Gastrocnemius medialis (tissue), 4 donors: ENCODE measurements at regions not wholly inside any gene's neighbourhood (a gene's known extent, or its start where the extent isn't known, plus 50 kb on each side); places are given as distances from the start of the nearest gene placed in this dataset.

Experiments used
- POLR2A ChIP-seq, 2 donors: fragments of 450-650 bp; IDR thresholded peaks; one replicate each; pipeline ENCODE4 v1.6.1; 2017; ENCODE audit warnings: antibody characterized with exemption in 2 of 2, mild to moderate bottlenecking in 2 of 2, moderate library complexity in 2 of 2
- TF ChIP-seq, protein P1 (sequence below), 5 experiments: fragments of 450-650 bp in 3 of 5; fragments of 200-600 bp in 2 of 5; sonication (generic) in 2 of 5; IDR thresholded peaks in 4 of 5; conservative IDR thresholded peaks in 1 of 5; 1 replicate in 4 of 5; 2 replicates in 1 of 5; pipeline ENCODE4 v1.5.1; 2016 to 2019; ENCODE audit warnings: antibody characterized with exemption in 5 of 5, mild to moderate bottlenecking in 3 of 5, moderate library complexity in 3 of 5

DNA sequence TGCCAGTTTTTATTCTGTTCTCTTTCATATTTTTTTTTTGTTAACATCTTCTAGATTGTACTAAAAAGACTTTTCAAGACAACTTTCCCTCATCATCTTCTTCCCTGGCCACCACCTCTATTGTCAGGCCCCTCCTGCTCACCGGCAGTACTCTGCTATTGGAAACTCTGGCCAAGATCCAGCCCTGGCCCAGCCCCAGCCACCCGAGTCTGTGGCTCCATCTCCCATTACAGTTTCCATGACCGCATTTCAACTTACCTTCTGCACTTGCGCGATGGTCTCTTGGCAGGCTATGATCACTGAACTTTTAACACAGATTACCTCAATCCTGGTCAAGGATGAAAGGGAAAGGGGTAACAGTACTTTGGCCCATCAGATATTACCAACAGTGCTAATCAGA lies 137.7 kb upstream of the POM121L12 start:
- TF ChIP-seq, protein P1, sequence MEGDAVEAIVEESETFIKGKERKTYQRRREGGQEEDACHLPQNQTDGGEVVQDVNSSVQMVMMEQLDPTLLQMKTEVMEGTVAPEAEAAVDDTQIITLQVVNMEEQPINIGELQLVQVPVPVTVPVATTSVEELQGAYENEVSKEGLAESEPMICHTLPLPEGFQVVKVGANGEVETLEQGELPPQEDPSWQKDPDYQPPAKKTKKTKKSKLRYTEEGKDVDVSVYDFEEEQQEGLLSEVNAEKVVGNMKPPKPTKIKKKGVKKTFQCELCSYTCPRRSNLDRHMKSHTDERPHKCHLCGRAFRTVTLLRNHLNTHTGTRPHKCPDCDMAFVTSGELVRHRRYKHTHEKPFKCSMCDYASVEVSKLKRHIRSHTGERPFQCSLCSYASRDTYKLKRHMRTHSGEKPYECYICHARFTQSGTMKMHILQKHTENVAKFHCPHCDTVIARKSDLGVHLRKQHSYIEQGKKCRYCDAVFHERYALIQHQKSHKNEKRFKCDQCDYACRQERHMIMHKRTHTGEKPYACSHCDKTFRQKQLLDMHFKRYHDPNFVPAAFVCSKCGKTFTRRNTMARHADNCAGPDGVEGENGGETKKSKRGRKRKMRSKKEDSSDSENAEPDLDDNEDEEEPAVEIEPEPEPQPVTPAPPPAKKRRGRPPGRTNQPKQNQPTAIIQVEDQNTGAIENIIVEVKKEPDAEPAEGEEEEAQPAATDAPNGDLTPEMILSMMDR (IDR thresholded peaks at IDR 0.05 in 4 of 5, conservative IDR thresholded peaks at IDR 0.05 in 1 of 5) = no peak
- TF ChIP-seq POLR2A (IDR thresholded peaks at IDR 0.05) = no peak
